ENCODE measurements at regions not wholly inside any gene's neighbourhood (a gene's known extent, or its start where the extent isn't known, plus 50 kb on each side); places are given as distances from the start of the nearest gene placed in this dataset.

- TF ChIP-seq POLR2A (IDR thresholded peaks at IDR 0.05), result no peak
- TF ChIP-seq, protein P1, sequence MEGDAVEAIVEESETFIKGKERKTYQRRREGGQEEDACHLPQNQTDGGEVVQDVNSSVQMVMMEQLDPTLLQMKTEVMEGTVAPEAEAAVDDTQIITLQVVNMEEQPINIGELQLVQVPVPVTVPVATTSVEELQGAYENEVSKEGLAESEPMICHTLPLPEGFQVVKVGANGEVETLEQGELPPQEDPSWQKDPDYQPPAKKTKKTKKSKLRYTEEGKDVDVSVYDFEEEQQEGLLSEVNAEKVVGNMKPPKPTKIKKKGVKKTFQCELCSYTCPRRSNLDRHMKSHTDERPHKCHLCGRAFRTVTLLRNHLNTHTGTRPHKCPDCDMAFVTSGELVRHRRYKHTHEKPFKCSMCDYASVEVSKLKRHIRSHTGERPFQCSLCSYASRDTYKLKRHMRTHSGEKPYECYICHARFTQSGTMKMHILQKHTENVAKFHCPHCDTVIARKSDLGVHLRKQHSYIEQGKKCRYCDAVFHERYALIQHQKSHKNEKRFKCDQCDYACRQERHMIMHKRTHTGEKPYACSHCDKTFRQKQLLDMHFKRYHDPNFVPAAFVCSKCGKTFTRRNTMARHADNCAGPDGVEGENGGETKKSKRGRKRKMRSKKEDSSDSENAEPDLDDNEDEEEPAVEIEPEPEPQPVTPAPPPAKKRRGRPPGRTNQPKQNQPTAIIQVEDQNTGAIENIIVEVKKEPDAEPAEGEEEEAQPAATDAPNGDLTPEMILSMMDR (IDR thresholded peaks at IDR 0.05), result no peak
These were observed 146.1 kb upstream of the NEIL3 start for GRCh38 chr4:177163532-177163931.
